Right hindlimb (tissue), 1 donor: ENCODE measurements at regions not wholly inside any gene's neighbourhood (a gene's known extent, or its start where the extent isn't known, plus 50 kb on each side); places are given as distances from the start of the nearest gene placed in this dataset.
A peak's percentile ranks its signal among the peaks of the same experiment; 100 is the strongest.
"Not testable (repeated sequence)": the region's sequence is repeated elsewhere in the genome, so short reads cannot be mapped to it uniquely, and the experiment has no call there.

ENCODE experiments used
- DNase-seq: peaks from one replicate; pipeline ENCODE4 v3.0.0-alpha.2; 2018

DNA sequence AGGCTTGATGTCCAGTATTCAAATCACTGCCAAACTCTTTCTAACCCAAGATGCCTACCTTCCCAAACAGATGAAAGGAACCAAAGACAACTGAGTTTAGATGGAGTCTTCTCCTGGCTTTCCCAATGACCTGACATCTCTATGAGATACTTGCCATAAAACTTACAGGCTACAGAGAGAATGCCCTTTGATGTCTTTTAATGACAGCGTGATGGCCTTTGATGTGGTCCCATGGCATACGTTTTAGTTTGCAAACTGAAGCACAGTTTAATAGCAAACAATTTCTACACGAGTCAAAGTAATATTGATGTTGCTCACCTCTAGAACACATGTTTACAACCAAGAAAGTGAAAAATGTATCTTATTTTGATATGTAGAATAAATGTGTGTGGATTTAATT lies 73.2 kb downstream of the ZIC4 start:
- no peak for DNase-seq

DNA sequence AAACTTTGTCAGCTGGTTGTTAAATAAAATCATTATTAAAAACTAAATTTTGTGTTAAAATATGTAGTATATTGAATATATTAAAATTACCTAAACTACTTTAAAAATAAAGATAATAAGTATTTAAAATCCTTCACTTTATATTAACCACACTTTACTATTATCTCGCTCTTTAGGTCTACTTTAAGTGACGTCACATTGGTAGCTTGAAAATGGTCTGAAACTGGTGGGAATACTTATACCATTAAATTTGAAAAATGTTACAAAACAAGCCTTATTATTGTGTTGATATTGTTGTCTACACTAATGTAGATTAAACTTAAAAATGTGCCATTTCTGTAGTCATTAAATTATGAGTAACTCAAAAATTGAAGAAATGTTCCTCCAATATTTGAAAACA lies 77.6 kb downstream of the ZIC4 start:
- no peak for DNase-seq

DNA sequence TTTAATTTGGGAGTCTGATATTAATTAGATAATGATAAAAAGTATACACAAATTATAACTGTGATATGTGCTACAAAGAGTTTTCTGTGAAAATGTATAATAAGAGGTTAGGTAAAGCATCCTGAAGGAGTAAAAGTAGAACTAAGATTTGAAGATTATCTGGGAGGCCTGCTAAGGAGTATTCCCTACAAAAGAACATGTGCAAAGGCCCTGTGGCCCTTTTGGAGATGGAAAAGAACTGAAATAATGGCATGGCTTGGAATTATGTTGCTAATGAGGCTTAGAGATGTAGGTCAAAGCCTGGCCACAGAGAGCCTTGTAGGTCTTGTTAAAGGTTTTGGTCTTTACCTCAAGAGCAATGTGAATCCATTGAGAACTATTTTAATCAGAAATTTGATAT lies 82.0 kb downstream of the ZIC4 start:
- no peak for DNase-seq

DNA sequence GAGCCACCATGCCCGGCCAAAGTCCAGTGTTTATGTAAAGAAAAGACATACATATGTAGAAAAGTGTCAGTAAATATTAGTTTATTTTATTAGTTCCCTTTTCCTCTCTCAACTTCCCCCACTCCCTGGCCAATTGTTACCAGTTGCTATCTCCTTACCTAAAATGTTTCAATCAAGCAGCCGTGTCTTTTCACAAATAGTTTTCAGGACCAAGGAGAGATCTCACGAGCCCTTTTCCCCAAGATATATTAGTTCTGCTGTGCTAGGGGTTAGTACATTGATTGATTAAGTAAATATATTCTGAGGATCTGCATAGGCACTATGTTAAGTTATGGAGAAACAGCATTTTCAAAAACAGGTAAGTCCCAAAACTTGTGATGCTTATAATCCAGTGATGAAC lies 87.4 kb downstream of the ZIC4 start:
- no peak for DNase-seq

GRCh38 chr3:147317080-147317479 lies 89.3 kb downstream of the ZIC4 start:
- DNase-seq: not testable (repeated sequence)

DNA sequence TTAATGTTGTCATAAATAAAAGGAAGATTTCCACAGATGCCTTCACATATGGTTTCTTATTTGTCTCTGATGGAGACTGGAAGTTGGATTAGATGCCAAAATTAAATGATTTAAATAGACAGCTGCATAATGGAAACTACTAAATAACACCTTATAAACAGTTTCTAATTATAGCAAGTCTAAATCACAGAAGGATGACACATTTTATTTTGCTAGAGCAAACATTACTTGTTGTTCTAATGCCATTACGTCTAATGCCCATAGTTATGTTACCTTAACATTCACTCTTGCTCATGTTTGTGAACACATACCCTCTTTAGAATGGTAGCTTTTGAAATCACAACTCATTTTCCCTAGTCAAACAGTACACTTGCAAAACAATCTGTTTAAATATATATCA lies 92.8 kb downstream of the ZIC4 start:
- DNase-seq: no peak

GRCh38 chr3:147312786-147313280 lies 93.5 kb downstream of the ZIC4 start:
- DNase-seq: no peak

GRCh38 chr3:147311716-147312115 lies 94.6 kb downstream of the ZIC4 start:
- DNase-seq: no peak

DNA sequence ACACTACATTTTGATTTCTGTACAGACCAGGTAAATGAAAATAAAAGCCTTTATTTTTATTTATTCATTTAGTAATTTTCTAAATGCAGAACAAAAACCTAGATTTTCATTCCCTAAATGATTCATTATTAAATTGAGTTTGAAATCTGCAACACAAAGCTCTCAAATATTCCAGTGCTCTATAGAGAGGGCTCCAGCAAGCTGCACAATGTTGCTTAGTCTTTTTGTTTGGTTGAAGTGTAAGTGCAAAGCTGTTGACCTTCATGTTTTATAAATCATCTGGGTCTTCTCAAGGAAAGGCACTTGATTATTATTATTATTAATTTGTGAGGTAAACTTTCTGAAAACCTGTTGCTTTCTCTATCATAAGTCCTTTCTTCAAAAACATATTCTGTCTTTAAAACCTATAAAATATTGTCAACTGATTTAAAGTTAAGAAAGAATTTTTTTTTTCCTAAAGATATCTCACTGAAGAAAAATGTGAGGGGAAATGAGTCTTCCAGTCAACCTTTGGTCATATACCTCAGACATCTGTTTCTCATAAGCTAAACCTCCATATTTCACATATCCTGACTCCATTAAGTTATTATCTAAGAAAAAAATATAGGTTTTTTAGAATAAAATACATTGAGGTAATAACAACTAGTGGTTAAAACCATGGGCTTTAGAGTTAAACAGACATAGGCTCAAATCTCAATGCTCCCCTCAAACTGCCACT lies 100.7 kb downstream of the ZIC4 start:
- no peak for DNase-seq

DNA sequence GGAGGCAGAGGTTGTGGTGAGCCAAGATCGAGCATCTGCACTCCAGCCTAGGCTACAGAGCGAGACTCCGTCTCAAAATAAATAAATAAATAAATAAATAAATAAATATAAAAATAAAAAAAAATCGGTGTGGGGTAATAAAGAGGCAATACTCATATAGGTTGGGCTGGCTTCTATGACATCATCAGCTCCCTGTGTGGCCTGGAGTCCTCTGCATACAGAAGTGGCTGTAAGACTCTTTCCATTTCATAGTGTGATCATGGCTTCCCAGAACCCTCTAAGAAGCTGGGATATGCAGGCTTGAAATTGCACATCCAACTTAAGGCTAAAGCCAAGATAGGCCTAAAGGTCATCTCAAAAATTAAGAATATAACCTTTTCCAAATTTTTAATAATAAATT lies 101.6 kb downstream of the ZIC4 start:
- no peak for DNase-seq

DNA sequence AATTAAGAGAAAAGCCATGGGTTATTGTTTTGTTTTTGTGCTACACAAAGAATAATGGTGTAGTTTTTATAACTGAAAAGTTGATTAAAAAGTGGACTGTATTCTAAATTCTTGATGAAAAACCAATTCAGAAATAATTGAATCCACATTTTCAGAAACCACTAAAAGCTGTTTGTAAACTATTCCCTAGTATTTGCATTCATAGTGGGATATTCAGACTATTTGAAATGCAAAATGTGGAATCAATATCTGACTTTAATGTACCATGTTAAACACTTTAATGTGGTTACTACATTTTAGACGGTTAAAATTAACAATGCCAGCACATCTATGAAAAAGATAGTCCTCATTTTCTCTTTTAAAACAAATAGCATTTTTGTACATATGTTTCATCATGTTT lies 104.6 kb downstream of the ZIC4 start:
- DNase-seq: no peak

GRCh38 chr3:147299656-147300055 lies 106.7 kb downstream of the ZIC4 start:
- no peak for DNase-seq

- DNase-seq: peak; percentile 16
These were observed 107.8 kb downstream of the ZIC4 start for GRCh38 chr3:147298511-147298982.

GRCh38 chr3:147297761-147298350 lies 108.5 kb downstream of the ZIC4 start:
- DNase-seq: no peak

DNA sequence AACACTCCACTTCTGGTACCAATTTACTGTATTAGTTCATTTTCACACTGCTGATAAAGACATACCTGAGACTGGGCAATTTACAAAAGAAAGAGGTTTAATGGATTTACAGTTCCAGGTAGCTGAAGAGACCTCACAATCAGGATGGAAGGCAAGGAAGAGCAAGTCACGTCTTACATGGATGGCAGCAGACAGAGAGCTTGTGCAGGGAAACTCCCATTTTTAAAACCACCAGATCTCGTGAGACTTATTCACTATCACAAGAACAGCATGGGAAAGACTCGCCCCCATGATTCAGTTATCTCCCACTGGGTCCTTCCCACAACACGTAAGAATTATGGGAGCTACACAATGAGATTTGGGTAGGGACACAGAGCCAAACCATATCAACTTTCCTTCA lies 119.0 kb downstream of the ZIC4 start:
- not testable (repeated sequence) for DNase-seq

GRCh38 chr3:147269907-147270306 lies 136.4 kb downstream of the ZIC4 start:
- DNase-seq: no peak

DNA sequence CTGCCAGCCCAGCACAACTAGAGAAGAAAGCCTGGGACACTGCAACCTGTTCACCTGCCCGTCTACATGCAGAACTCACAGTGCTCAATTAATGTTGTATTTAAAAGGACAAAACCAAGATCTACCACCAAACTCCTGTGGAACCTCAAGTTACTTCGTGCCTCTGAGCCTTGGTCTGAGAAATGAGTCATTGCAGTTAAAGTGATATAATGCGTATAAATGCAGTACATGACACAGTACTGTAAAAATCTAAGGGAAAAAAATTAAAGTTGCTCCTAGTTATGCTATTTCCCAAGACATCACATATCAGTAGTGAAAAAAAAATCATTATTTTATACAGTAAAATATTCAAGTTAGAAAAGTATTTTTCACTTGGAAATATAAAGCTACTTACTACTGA lies 138.9 kb downstream of the ZIC4 start:
- DNase-seq: no peak

DNA sequence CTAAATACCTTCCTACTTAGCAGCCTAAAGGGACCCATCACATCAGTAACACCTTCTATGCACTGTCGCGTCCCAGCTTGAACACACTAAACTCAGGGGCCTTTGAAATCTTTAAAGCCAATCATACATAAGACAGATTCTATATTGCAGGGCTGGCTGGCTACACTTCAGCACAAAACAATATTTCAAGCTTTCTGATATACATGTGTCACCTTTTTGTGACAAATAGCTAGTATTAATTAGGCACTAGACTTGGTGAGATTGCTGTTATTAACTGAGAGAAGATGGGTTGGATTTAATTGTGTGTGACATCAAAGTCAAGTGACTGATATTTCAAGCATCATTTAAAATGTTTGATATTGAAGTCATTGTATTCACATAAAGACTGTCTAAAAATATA lies 148.4 kb downstream of the ZIC4 start:
- DNase-seq: no peak

DNA sequence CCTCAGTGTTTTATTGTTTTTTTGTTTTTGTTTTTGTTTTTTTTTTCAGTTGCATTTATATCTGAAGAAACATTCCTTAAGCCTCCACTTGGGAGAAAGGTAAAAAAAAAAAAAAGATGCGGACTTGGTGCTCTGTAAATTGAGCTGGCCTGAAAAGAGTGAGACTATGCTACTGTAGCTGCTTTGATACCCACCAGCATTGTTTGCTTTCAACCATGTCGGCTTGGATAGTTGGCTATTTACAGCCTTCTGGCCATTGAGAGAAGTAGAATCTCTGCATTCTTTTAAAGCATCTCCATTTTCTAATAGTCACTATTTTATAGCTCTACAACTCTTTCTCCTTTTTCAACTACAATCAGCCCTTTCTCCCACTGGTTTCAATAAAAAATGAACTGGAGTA lies 149.6 kb downstream of the ZIC4 start:
- DNase-seq: no peak

- DNase-seq: no peak
These were observed 159.4 kb downstream of the ZIC4 start for GRCh38 chr3:147246906-147247305.

- not testable (repeated sequence) for DNase-seq
These were observed 160.7 kb downstream of the ZIC4 start for GRCh38 chr3:147245638-147246037.

- not testable (repeated sequence) for DNase-seq
These were observed 161.3 kb downstream of the ZIC4 start for GRCh38 chr3:147245022-147245421.

- no peak for DNase-seq
These were observed 161.9 kb downstream of the ZIC4 start for GRCh38 chr3:147244397-147244796.

GRCh38 chr3:147240581-147240980 lies 165.8 kb downstream of the ZIC4 start:
- no peak for DNase-seq

- no peak for DNase-seq
These were observed 168.4 kb downstream of the ZIC4 start for GRCh38 chr3:147237991-147238390.
